ENCODE measurements at regions not wholly inside any gene's neighbourhood (a gene's known extent, or its start where the extent isn't known, plus 50 kb on each side); places are given as distances from the start of the nearest gene placed in this dataset.

DNA sequence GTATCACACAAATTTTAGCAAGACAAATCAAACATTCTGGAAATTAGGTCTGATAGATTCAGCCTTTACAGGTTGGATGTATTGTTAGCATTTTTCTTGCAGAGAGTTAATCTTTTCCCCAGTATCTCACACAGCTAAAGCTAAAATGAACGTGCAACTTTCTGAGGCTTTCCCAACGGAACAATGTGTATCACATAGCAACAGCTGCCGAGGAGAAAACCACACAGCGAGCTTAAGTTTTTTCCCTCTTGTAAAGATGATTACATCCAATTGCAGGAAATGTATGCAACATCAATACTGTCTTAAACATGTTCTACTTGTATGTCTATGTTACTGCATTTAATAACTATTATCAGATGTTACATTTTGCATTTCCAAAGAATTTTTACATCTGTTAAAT is 182.2 kb downstream of the CCDC59 start:
- ChIA-PET CTCF (no interaction called here), POLR2A (no interaction called here)

GRCh38 chr12:82174936-82175335 is 183.3 kb downstream of the CCDC59 start:
- POLR2A ChIA-PET = no interaction called here
- CTCF ChIA-PET = no interaction called here

- ChIA-PET POLR2A (no interaction called here), CTCF (no interaction called here)
Measured at GRCh38 chr12:82174383-82174782, 183.8 kb downstream of the CCDC59 start.

GRCh38 chr12:82149045-82149444 is 209.1 kb downstream of the CCDC59 start:
- POLR2A ChIA-PET = no interaction called here
- CTCF ChIA-PET = no interaction called here

DNA sequence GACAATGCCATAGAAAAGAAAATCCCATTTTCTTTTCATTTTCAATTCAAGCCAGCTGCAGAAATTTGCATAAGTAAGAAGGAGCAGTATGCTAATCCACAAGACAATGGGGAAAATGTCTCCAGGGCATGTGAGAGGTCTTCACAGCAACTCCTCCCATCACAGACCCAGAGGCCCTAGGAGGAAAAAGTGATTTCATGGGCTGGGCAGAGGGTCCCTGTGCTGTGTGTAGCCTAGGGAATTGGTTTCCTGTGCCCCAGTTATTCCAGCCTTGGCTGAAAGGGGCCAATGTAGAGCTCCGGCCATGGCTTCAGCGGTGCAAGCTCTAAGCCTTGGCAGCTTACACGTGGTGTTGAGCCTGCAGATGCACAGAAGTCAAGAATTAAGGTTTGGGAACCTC is 211.4 kb downstream of the CCDC59 start:
- ChIA-PET CTCF (no interaction called here), POLR2A (no interaction called here)

- ChIA-PET CTCF (no interaction called here), POLR2A (no interaction called here)
Measured at GRCh38 chr12:82144505-82144904, 213.7 kb downstream of the CCDC59 start.

DNA sequence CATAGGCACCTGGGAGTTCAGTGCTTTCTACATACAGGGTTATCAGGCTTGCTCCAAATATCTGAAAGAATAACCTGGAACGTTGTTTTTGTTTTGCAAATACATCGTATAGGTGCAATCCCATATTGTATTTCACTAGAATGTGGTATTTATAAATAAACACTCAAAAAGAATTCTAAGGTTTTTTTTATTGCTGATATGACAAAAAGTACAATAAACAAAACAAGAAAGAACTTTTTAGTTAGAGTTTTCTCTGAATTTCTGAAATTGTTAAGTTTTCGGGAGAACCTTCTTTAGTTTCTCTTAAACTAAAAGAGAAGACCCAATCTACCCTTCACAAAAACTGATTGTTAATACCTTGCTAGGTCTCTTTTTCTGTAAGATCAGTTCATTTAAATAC is 225.8 kb downstream of the CCDC59 start:
- CTCF ChIA-PET = no interaction called here
- POLR2A ChIA-PET = no interaction called here

- POLR2A ChIA-PET = no interaction called here
- CTCF ChIA-PET = no interaction called here
Measured at GRCh38 chr12:82130762-82131161, 227.4 kb downstream of the CCDC59 start.

DNA sequence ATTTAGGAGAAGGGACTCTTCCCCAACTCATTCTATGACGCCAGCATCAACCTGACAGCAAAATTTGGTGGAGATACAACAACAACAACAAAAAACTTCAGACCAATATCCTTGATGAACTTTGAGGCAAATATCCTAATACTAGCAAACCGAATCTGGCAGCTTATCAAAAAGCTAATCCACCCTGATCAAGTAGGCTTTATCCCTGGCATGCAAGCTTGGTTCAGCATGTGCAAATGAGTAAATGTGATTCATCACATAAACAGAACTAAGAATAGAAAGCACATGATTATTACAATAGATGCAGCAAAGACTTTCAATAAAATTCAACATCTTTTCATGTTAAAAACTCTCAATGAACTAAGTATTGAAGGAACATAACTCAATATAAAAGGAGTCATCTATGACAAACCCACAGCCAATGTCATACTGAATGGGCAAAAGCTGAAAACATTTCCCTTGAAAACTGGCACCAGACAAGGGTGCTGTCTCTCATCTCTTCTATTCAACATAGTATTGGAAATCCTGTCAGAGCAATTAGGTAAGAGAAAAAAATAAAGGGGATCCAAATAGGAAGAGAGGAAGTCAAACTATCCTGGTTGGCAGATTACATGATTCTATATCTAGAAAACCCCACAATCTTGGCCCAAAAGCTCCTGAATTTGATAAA is 233.3 kb downstream of the CCDC59 start:
- POLR2A ChIA-PET = interaction anchor here (0.6 kb wide), 1 partner anchor 262 kb away, joined by 5 read pairs; no protein-coding TSS in a partner anchor
- CTCF ChIA-PET = no interaction called here

GRCh38 chr12:82121545-82121944 is 236.6 kb downstream of the CCDC59 start:
- ChIA-PET POLR2A (no interaction called here), CTCF (no interaction called here)

DNA sequence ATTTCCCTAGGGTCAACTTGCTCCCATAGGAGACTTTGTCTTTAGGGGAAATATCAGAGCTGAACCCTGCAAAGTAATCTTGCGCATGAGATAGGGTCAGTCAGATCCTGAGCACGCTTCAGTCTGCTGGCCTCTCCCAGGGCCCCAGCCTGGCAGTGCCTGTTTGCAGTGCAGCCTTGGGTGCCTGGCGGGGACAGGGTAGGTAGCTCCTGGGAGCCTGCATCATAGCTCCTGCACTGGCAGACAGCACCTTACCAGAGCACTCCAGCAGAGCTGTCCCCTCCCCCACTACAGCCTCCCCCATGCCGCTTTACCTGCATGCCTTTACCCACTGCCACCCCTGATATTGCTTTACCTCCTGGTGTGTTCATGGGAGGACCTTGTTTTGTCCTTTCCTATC is 237.3 kb downstream of the CCDC59 start:
- POLR2A ChIA-PET = no interaction called here
- CTCF ChIA-PET = no interaction called here

GRCh38 chr12:82109243-82109642 is 248.9 kb downstream of the CCDC59 start:
- POLR2A ChIA-PET = no interaction called here
- CTCF ChIA-PET = no interaction called here

DNA sequence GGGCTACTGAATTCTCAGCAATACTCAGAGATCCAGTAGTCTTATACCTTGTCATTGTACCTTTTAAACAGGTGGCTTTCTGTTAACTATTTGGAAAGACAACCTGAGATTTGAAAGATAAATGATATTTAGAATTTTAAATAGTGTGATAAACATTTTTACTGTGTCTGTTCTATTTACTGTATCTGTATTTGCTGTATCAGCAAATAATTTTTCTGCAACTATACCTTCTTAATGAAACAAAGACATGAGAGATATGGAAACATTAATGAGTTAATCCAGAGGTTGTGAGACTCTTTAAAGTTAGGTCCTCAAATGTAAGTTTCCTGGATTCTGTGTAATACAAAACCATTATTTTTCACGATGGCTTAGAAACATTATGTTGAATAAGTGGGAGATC is 249.6 kb downstream of the CCDC59 start:
- CTCF ChIA-PET = no interaction called here

DNA sequence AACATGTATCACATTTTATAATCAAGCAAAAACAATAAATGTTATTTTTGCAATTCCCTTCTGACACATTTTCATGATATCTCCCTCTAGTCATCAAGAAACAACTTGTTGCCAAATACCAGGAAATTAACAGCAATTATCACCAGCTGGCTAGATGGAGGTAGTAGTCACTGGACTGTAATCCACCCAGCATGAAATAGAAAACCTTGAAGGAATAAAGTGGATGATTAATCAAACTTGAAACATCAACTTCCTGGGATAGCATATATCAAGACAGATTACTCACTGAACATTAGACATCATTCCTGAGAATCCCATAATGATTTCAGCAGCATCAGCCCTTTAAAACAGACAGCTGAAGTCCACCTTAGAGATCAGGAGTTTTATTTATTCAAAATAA is 259.0 kb downstream of the CCDC59 start:
- POLR2A ChIA-PET = no interaction called here
- CTCF ChIA-PET = no interaction called here

More for the DNA sequence above, 249.6 kb downstream of the CCDC59 start:
- POLR2A ChIA-PET = no interaction called here

GRCh38 chr12:82097877-82098276 is 260.3 kb downstream of the CCDC59 start:
- ChIA-PET CTCF (no interaction called here), POLR2A (no interaction called here)

DNA sequence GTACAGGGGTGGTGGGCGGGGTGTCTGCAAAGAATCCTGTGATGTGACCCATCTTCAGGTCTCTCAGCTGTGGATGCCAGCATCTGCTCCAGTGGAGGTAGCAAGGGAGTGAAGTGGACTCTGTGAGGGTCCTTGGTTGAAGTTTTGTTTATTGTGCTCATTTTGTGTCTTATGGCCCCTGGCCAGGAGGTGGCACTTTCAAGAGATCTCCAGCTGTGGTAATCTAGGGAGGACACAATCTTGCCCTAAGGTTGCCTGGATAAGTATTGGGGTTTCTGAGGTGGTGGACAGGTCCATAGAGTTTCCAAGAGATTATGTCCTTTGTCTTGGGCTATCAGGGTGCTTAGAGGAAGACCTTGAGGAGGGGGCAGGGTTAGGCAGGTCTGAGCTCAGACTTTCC is 260.7 kb downstream of the CCDC59 start:
- POLR2A ChIA-PET = no interaction called here
- CTCF ChIA-PET = no interaction called here

DNA sequence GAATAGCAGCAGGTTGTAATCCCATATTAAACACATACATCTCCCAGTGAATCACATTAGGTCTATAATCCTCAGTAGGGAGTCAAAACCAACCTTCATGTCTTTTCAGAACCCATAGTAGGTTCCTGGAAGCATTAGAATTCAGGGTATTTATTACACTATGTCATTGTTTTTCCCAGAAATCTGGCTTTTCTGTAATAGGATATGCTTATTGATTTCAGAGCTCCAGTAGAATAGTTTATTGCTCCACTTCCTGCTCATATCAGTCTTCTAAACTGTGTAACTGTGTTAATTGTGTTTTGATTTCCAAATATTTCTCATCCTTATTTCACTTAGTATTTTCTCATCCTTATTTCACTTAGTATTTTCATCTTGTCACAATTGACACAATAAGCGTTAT is 268.0 kb downstream of the CCDC59 start:
- CTCF ChIA-PET = no interaction called here
- POLR2A ChIA-PET = no interaction called here

DNA sequence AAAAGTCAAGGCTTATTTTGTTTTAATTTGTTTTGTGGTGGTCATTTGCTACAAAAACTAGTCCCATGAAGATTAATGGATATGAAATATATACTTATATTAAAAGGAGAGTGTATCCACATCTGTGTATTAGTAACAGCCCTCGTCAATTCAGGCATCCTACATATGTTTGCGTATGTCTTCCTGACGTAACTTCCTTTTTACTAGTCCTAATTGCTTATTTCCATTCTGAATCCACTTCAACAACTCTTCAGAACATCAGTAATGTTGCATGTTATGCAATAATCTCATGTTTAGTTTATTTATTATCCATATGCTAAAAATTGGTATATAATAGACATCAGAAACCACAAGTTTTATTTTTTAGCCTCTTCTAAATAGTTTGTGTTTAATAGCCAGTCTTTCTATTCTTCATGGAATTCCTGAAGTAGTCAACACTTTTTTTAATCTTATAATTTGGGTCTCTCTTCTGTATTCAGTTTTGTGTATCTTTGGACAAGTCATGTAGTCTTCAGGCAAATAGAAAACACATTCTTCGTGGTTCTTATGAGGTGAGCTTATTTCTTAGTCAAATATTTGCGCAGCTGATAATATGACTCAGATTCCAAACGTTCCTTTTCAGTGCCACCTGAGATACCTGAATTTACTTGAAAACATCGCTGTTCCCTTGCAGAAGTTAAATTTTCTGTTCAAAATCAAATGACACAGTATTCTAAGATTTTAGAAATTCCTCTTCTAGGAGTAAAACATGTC is 268.6 kb downstream of the CCDC59 start:
- ChIA-PET POLR2A (no interaction called here), CTCF (no interaction called here)

GRCh38 chr12:82082501-82082900 is 275.7 kb downstream of the CCDC59 start:
- ChIA-PET CTCF (no interaction called here), POLR2A (no interaction called here)

GRCh38 chr12:82069931-82070514 is 288.2 kb downstream of the CCDC59 start:
- ChIA-PET CTCF (no interaction called here), POLR2A (no interaction called here)

DNA sequence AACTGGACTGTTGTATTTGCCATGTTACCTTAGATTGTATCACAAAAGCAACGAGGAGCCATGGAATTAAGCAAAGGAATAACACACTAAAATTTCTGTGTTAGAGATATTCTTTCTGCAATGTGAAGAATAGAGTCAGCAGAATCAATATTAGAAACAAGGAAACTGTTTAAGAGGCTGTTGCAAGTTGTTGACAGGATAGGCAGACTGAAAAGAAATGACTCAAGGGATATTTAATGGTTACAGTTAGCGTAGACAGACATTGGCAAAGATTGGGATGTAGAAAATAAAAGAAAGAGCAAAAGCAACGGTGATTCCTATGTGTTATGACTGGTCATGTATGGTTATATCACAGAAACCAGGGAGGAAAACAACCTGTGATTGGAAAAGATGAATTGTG is 299.0 kb upstream of the PPFIA2 start:
- ChIA-PET CTCF (no interaction called here), POLR2A (no interaction called here)

- CTCF ChIA-PET = no interaction called here
- POLR2A ChIA-PET = no interaction called here
Measured at GRCh38 chr12:82057770-82058169, 298.6 kb upstream of the PPFIA2 start.

All from activated CD8-positive, alpha-beta memory T cell treated with anti-CD3 and anti-CD28 coated beads for 36 hours (primary cell).